Tibial nerve (tissue), 4 donors: ENCODE measurements at regions not wholly inside any gene's neighbourhood (a gene's known extent, or its start where the extent isn't known, plus 50 kb on each side); places are given as distances from the start of the nearest gene placed in this dataset.
"Not testable (repeated sequence)": the region's sequence is repeated elsewhere in the genome, so short reads cannot be mapped to it uniquely, and the experiment has no call there.

ENCODE experiments used
- CTCF ChIP-seq, 5 experiments: fragments of 200-600 bp in 3 of 5; fragments of 450-650 bp in 2 of 5; sonication (generic) in 3 of 5; IDR thresholded peaks; one replicate each; pipeline ENCODE4 v1.5.1; 2016 to 2019; ENCODE audit warnings: antibody characterized with exemption in 5 of 5, mild to moderate bottlenecking in 3 of 5, moderate library complexity in 2 of 5
- EP300 ChIP-seq, 2 donors: sonication (generic); formaldehyde crosslinking; IDR thresholded peaks; one replicate each; pipeline ENCODE4 v1.6.1; 2017; ENCODE audit warnings: antibody characterized with exemption in 2 of 2, mild to moderate bottlenecking in 1 of 2
- POLR2A ChIP-seq, 2 donors: fragments of 450-650 bp; IDR thresholded peaks; one replicate each; pipeline ENCODE4 v1.6.1; 2017; ENCODE audit warnings: antibody characterized with exemption in 2 of 2, mild to moderate bottlenecking in 2 of 2, moderate library complexity in 2 of 2

- TF ChIP-seq POLR2A, CTCF, EP300 (IDR thresholded peaks at IDR 0.05): not testable (repeated sequence)
Observed at GRCh38 chr22:11043289-11043688, 4484.7 kb upstream of the OR11H1 start.
